K562 (cell line): ENCODE measurements at regions not wholly inside any gene's neighbourhood (a gene's known extent, or its start where the extent isn't known, plus 50 kb on each side); places are given as distances from the start of the nearest gene placed in this dataset.
A peak's percentile ranks its signal among the peaks of the same experiment; 100 is the strongest.
"Not testable (repeated sequence)": the region's sequence is repeated elsewhere in the genome, so short reads cannot be mapped to it uniquely, and the experiment has no call there.

Experiments
- ATAC-seq: fragments of 200-7000 bp; cut with Tn5 transposase; 3 replicates; pipeline ENCODE4 v1.9.1; 2020; ENCODE audit warnings: moderate library complexity
- BruUV-seq: library from RNA; stranded (reverse); fragments of 400-500 nt; replicated peaks from 2 replicates; lab custom pipeline; 2021; lab: Mats Ljungman, UMichigan
- CTCF ChIA-PET: fragments of 300-600 bp; formaldehyde crosslinking; extraction: SDS; loops from one replicate; lab custom pipeline; 2021; ENCODE audit warnings: low intra/inter-chr PET ratio; lab: Yijun Ruan, JAX
- POLR2A ChIA-PET: fragments of 300-600, 350-650 bp; sonication (Branson Sonifier 250); formaldehyde crosslinking; extraction: SDS; loops from one replicate; lab custom pipeline; 2021; ENCODE audit warnings: antibody characterized with exemption, inconsistent platforms; lab: Yijun Ruan, JAX
- DNase-seq, 4 experiments: peaks; one replicate each; pipeline versions ENCODE4 v3.0.0 to v3.0.0-alpha.2; 2011 to 2018; ENCODE audit warnings: low spot score in 3 of 4, mixed read lengths in 3 of 4; ENCODE audit errors: extremely low read depth in 1 of 4
- FAIRE-seq: peaks from 2 replicates; lab custom pipeline; 2011; peaks lifted over from hg19 to GRCh38; lab: Jason Lieb, UNC
- H2AFZ ChIP-seq: 2 replicates; pipeline ENCODE4 v1.6.0; 2011; ENCODE audit warnings: low read depth, low read length, control low read depth, inconsistent platforms
- H3K27ac ChIP-seq: fragments of 200-600 bp; 3 replicates; pipeline ENCODE4 v1.8.0; 2011; ENCODE audit warnings: low read depth, mild to moderate bottlenecking, control low read depth, inconsistent platforms, low read length, moderate library complexity, mixed read lengths; ENCODE audit errors: extremely low read depth
- H3K27me3 ChIP-seq, 2 experiments: fragments of 300-600 bp in 1 of 2; 2 replicates in 1 of 2; 3 replicates in 1 of 2; pipeline versions ENCODE4 v1.6.0 to v1.8.0; 2011; ENCODE audit warnings: inconsistent platforms in 2 of 2, low read length in 2 of 2, mild to moderate bottlenecking in 1 of 2, mixed read lengths in 1 of 2, moderate library complexity in 1 of 2; ENCODE audit not compliant: control insufficient read depth in 2 of 2, insufficient read depth in 2 of 2
- H3K36me3 ChIP-seq: fragments of 300-600 bp; 3 replicates; pipeline ENCODE4 v1.8.0; 2011; ENCODE audit warnings: mild to moderate bottlenecking, low read length, inconsistent platforms; ENCODE audit not compliant: control insufficient read depth, insufficient read depth
- H3K4me1 ChIP-seq, 2 experiments: fragments of 200-600 bp in 1 of 2; replicated peaks in 1 of 2; 2 replicates in 1 of 2; 3 replicates in 1 of 2; pipeline versions ENCODE4 v1.5.1 to v1.8.0; 2011; ENCODE audit warnings: inconsistent platforms in 2 of 2, low read length in 2 of 2, mild to moderate bottlenecking in 1 of 2, mixed read lengths in 1 of 2, moderate library complexity in 1 of 2; ENCODE audit not compliant: control insufficient read depth in 2 of 2, insufficient read depth in 2 of 2
- H3K4me2 ChIP-seq: 2 replicates; pipeline ENCODE4 v1.6.1; 2011; ENCODE audit warnings: low read length, control low read depth, inconsistent platforms, mixed read lengths; ENCODE audit not compliant: insufficient read depth
- H3K4me3 ChIP-seq: fragments of 200-600 bp; sonication (generic), shearing (Covaris generic); 2 replicates; pipeline ENCODE4 v1.5.1; 2016; ENCODE audit warnings: control low read depth, inconsistent platforms
- H3K79me2 ChIP-seq: fragments of 200-600 bp; 3 replicates; pipeline ENCODE4 v1.8.0; 2011; ENCODE audit warnings: low read length, inconsistent platforms; ENCODE audit not compliant: control insufficient read depth, insufficient read depth
- H3K9ac ChIP-seq, 2 experiments: 2 replicates each; pipeline versions ENCODE4 v1.6.0 to v1.6.1; 2011; ENCODE audit warnings: low read depth in 2 of 2, low read length in 2 of 2, control low read depth in 1 of 2, inconsistent platforms in 1 of 2, mild to moderate bottlenecking in 1 of 2, mixed read lengths in 1 of 2; ENCODE audit not compliant: insufficient read depth in 1 of 2
- H3K9me1 ChIP-seq: one replicate; pipeline ENCODE4 v1.6.0; 2011; ENCODE audit warnings: inconsistent platforms, mild to moderate bottlenecking, low read length, moderate library complexity; ENCODE audit not compliant: control insufficient read depth, insufficient read depth
- H3K9me3 ChIP-seq: replicated peaks from 2 replicates; pipeline ENCODE4 v1.5.1; 2011; ENCODE audit warnings: low read depth, low read length, inconsistent platforms; ENCODE audit not compliant: control insufficient read depth, insufficient read depth
- H4K20me1 ChIP-seq: replicated peaks from 2 replicates; pipeline ENCODE4 v1.6.1; 2011; ENCODE audit warnings: low read length, inconsistent platforms, mixed read lengths; ENCODE audit not compliant: control insufficient read depth, insufficient read depth
- ARID1B ChIP-seq: fragments of 450-650 bp; IDR thresholded peaks from 2 replicates; pipeline ENCODE4 v1.6.1; 2016; ENCODE audit warnings: antibody characterized with exemption, mild to moderate bottlenecking, inconsistent platforms
- ATF3 ChIP-seq, 2 experiments: fragments of 450-650 bp in 1 of 2; sonication (generic) in 1 of 2; formaldehyde crosslinking in 1 of 2; IDR thresholded peaks in 1 of 2; conservative IDR thresholded peaks in 1 of 2; 2 replicates each; pipeline versions ENCODE4 v1.6.1 to v1.8.1; 2016 to 2023; ENCODE audit warnings: mild to moderate bottlenecking in 2 of 2, moderate library complexity in 2 of 2, inconsistent platforms in 1 of 2, missing genetic modification reagents in 1 of 2
- BRD4 ChIP-seq: fragments of 200-600 bp; sonication (generic); IDR thresholded peaks from 2 replicates; pipeline ENCODE4 v1.6.1; 2017; ENCODE audit warnings: inconsistent platforms
- FOSL1 ChIP-seq: fragments of 200-800 bp; sonication (Bioruptor generic); conservative IDR thresholded peaks from 2 replicates; pipeline ENCODE4 v1.6.1; 2016; ENCODE audit warnings: missing genetic modification characterization, missing compliant biosample characterization
- SMARCE1 ChIP-seq: fragments of 450-650 bp; IDR thresholded peaks from 2 replicates; pipeline ENCODE4 v1.7.1; 2016; ENCODE audit warnings: mild to moderate bottlenecking
- ZBTB33 ChIP-seq: sonication (generic); formaldehyde crosslinking; IDR thresholded peaks from 2 replicates; pipeline ENCODE4 v1.8.1; 2023; ENCODE audit warnings: mild to moderate bottlenecking, missing genetic modification reagents
- WGBS: fragments of 100-300 bp; shearing (Covaris generic); methylation state at CpG from one replicate; pipeline ENCODE4 v1.1.6; 2016; ENCODE audit warnings: low coverage, mixed read lengths; ENCODE audit not compliant: insufficient coverage; ENCODE audit errors: missing lambda C conversion rate; 5-methylcytosine and 5-hydroxymethylcytosine counted together
- in situ Hi-C: fragments of 300-500 bp; cut with MboI; formaldehyde crosslinking; loops from 4 replicates; pipeline ENCODE4 v1.15.0; 2018; ENCODE audit warnings: inconsistent platforms, mixed read lengths
- intact Hi-C: fragments of 100-400 bp; cut with micrococcal nuclease; formaldehyde crosslinking; loops from 2 replicates; pipeline ENCODE4 v1.14.2; 2022

GRCh38 chr6:26961236-26961635 lies 286.3 kb upstream of the PRSS16 start:
- H3K4me3 ChIP-seq; in situ Hi-C loops; DNase-seq; H3K79me2 ChIP-seq; H4K20me1 ChIP-seq; BruUV-seq; H3K9ac ChIP-seq; H3K36me3 ChIP-seq; H3K4me1 ChIP-seq; intact Hi-C loops; FAIRE-seq; H3K9me3 ChIP-seq; ATAC-seq; H3K9me1 ChIP-seq; H3K4me2 ChIP-seq; H3K27ac ChIP-seq; H3K27me3 ChIP-seq; POLR2A ChIA-PET; CTCF ChIA-PET; H2AFZ ChIP-seq; TF ChIP-seq ATF3 (CRISPR knock-in tag; conservative IDR thresholded peaks at IDR 0.05): not testable (repeated sequence)
- 0 out of 2 replicates have a peak, but pooled peaks have one; percentile 12 for TF ChIP-seq ARID1B
- TF ChIP-seq FOSL1 (tag) = peak; percentile 71
- TF ChIP-seq SMARCE1 = 0 out of 2 replicates have a peak, but pooled peaks have one; percentile 15
- TF ChIP-seq ATF3 (IDR thresholded peaks at IDR 0.05) = peak; percentile 58

GRCh38 chr6:27002447-27002846 lies 245.1 kb upstream of the PRSS16 start:
- H2AFZ ChIP-seq = no peak overlapping the region
- DNase-seq = no peak
- H3K9ac ChIP-seq = no peak overlapping the region
- no TSS peak for BruUV-seq
- in situ Hi-C loops = no loop called here
- no peak overlapping the region for H3K27ac ChIP-seq
- FAIRE-seq = no peak
- CTCF ChIA-PET = no interaction called here
- WGBS = 92% methylated on average over 15 of the region's 15 CpGs
- H3K9me1 ChIP-seq = no peaks in the 10 kb centered on the region
- no peaks in the 10 kb centered on the region for H3K79me2 ChIP-seq
- no peak overlapping the region for H3K4me3 ChIP-seq
- H3K4me1 ChIP-seq = 0 out of 5 replicates have a peak, but pooled peaks cover 0 to 2% of the 10 kb centered on the region in 2 experiments
- H4K20me1 ChIP-seq = no peaks in the 10 kb centered on the region
- no peak overlapping the region for H3K4me2 ChIP-seq
- H3K9me3 ChIP-seq = no peaks in the 10 kb centered on the region
- no peaks in the 10 kb centered on the region for H3K36me3 ChIP-seq
- no peaks in the 10 kb centered on the region for H3K27me3 ChIP-seq
- ATAC-seq = no peak
- POLR2A ChIA-PET = interaction anchor here (0.8 to 0.9 kb wide), 2 partner anchors 19 to 36 kb away, joined by 3 to 4 read pairs; no protein-coding TSS in a partner anchor
- intact Hi-C loops = no loop called here
- TF ChIP-seq ZBTB33 = peak; percentile 64; the same call in 1 of the 2 replicates
- TF ChIP-seq BRD4 = no peak
